ENCODE measurements at regions not wholly inside any gene's neighbourhood (a gene's known extent, or its start where the extent isn't known, plus 50 kb on each side); places are given as distances from the start of the nearest gene placed in this dataset.

- in situ Hi-C loops (cut with HindIII; ENCODE audit: low sequenced_read_pairs) = no loop called here
- no peak for DNase-seq (ENCODE audit: low read depth)
- no peak for TF ChIP-seq CTCF (IDR thresholded peaks at IDR 0.05; ENCODE audit: low read depth, low read length, missing control alignments)
- H3K4me3 ChIP-seq (ENCODE audit: low read depth, low read length) = no peak overlapping the region
These were observed 484.9 kb downstream of the BUD13 start for GRCh38 chr11:116287866-116288265.

GRCh38 chr11:116285026-116285425 is 487.8 kb downstream of the BUD13 start:
- in situ Hi-C loops (cut with HindIII; ENCODE audit: low sequenced_read_pairs) = no loop called here
- no peak for DNase-seq (ENCODE audit: low read depth)
- no peak for TF ChIP-seq CTCF (IDR thresholded peaks at IDR 0.05; ENCODE audit: low read depth, low read length, missing control alignments)
- H3K4me3 ChIP-seq (ENCODE audit: low read depth, low read length) = no peak overlapping the region

- DNase-seq (ENCODE audit: low read depth) = no peak
- in situ Hi-C loops (cut with HindIII; ENCODE audit: low sequenced_read_pairs) = no loop called here
- no peak overlapping the region for H3K4me3 ChIP-seq (ENCODE audit: low read depth, low read length)
- TF ChIP-seq CTCF (IDR thresholded peaks at IDR 0.05; ENCODE audit: low read depth, low read length, missing control alignments) = no peak
These were observed 489.5 kb downstream of the BUD13 start for GRCh38 chr11:116283300-116283699.

- TF ChIP-seq CTCF (IDR thresholded peaks at IDR 0.05; ENCODE audit: low read depth, low read length, missing control alignments) = no peak
- DNase-seq (ENCODE audit: low read depth) = no peak
- no peak overlapping the region for H3K4me3 ChIP-seq (ENCODE audit: low read depth, low read length)
- in situ Hi-C loops (cut with HindIII; ENCODE audit: low sequenced_read_pairs) = no loop called here
These were observed 490.3 kb downstream of the BUD13 start for GRCh38 chr11:116282481-116282880.

GRCh38 chr11:116281173-116282160 is 491.3 kb downstream of the BUD13 start:
- no peak for TF ChIP-seq CTCF (IDR thresholded peaks at IDR 0.05; ENCODE audit: low read depth, low read length, missing control alignments)
- in situ Hi-C loops (cut with HindIII; ENCODE audit: low sequenced_read_pairs) = no loop called here

GRCh38 chr11:116279511-116279910 is 493.3 kb downstream of the BUD13 start:
- H3K4me3 ChIP-seq (ENCODE audit: low read depth, low read length) = no peak overlapping the region
- in situ Hi-C loops (cut with HindIII; ENCODE audit: low sequenced_read_pairs) = no loop called here
- no peak for TF ChIP-seq CTCF (IDR thresholded peaks at IDR 0.05; ENCODE audit: low read depth, low read length, missing control alignments)
- no peak for DNase-seq (ENCODE audit: low read depth)

More at GRCh38 chr11:116281173-116282160, 491.3 kb downstream of the BUD13 start:
- no peak overlapping the region for H3K4me3 ChIP-seq (ENCODE audit: low read depth, low read length)
- DNase-seq (ENCODE audit: low read depth) = no peak
